Chondrocyte (in vitro differentiated cells): ENCODE measurements at regions not wholly inside any gene's neighbourhood (a gene's known extent, or its start where the extent isn't known, plus 50 kb on each side); places are given as distances from the start of the nearest gene placed in this dataset.

ENCODE experiments used
- DNase-seq: peaks from one replicate; pipeline ENCODE4 v3.0.0; 2021; ENCODE audit warnings: mixed read lengths, low spot score
- H3K27ac Mint-ChIP-seq: one replicate; pipeline ENCODE4 v1.8.0; 2021; ENCODE audit warnings: mild to moderate bottlenecking, moderate library complexity, mixed read lengths; ENCODE audit not compliant: unreplicated experiment
- H3K27me3 Mint-ChIP-seq: 2 replicates; pipeline ENCODE4 v1.8.0; 2021; ENCODE audit warnings: low read depth, mixed read lengths
- H3K36me3 Mint-ChIP-seq: 2 replicates; pipeline ENCODE4 v1.8.0; 2021; ENCODE audit warnings: low read depth, mixed read lengths
- H3K4me1 Mint-ChIP-seq: 2 replicates; pipeline ENCODE4 v1.8.0; 2021; ENCODE audit warnings: low read depth, mild to moderate bottlenecking, mixed read lengths
- H3K4me3 Mint-ChIP-seq: one replicate; pipeline ENCODE4 v1.8.0; 2021; ENCODE audit warnings: mild to moderate bottlenecking, moderate library complexity, mixed read lengths; ENCODE audit not compliant: unreplicated experiment
- H3K9me3 Mint-ChIP-seq: 2 replicates; pipeline ENCODE4 v1.8.0; 2021; ENCODE audit warnings: low read depth, mixed read lengths
- TF ChIP-seq, protein P1 (sequence below): fragments of 200-600 bp; sonication (generic); IDR thresholded peaks from 2 replicates; pipeline ENCODE4 v1.5.0; 2021; ENCODE audit warnings: antibody characterized with exemption, mild to moderate bottlenecking, moderate library complexity

DNA sequence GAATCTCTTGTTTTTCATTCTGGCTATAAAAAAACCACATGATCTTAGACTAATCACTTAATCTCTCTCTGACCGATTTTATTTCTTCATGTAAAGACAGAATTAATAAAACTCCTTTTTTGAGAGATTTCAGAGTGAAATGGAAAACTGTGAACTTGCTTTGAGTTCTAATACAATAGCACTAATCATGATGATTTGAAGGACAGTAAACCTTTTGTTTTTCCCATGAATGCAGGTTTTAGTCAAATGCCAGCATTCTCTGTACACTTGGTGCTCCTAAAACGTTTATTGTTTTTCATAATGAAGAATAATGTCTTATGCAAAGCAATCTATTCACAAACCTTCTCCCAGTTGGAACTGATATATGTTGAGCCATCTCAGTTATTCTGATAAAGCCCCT, 86.8 kb downstream of the SLC24A2 start:
- no peaks in the 10 kb centered on the region for H3K36me3 Mint-ChIP-seq
- H3K9me3 Mint-ChIP-seq, result no peaks in the 10 kb centered on the region
- DNase-seq, result no peak
- TF ChIP-seq, protein P1, sequence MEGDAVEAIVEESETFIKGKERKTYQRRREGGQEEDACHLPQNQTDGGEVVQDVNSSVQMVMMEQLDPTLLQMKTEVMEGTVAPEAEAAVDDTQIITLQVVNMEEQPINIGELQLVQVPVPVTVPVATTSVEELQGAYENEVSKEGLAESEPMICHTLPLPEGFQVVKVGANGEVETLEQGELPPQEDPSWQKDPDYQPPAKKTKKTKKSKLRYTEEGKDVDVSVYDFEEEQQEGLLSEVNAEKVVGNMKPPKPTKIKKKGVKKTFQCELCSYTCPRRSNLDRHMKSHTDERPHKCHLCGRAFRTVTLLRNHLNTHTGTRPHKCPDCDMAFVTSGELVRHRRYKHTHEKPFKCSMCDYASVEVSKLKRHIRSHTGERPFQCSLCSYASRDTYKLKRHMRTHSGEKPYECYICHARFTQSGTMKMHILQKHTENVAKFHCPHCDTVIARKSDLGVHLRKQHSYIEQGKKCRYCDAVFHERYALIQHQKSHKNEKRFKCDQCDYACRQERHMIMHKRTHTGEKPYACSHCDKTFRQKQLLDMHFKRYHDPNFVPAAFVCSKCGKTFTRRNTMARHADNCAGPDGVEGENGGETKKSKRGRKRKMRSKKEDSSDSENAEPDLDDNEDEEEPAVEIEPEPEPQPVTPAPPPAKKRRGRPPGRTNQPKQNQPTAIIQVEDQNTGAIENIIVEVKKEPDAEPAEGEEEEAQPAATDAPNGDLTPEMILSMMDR, result no peak
- no peak overlapping the region for H3K27ac Mint-ChIP-seq
- H3K4me1 Mint-ChIP-seq, result no peaks in the 10 kb centered on the region
- no peak overlapping the region for H3K4me3 Mint-ChIP-seq
- no peaks in the 10 kb centered on the region for H3K27me3 Mint-ChIP-seq

DNA sequence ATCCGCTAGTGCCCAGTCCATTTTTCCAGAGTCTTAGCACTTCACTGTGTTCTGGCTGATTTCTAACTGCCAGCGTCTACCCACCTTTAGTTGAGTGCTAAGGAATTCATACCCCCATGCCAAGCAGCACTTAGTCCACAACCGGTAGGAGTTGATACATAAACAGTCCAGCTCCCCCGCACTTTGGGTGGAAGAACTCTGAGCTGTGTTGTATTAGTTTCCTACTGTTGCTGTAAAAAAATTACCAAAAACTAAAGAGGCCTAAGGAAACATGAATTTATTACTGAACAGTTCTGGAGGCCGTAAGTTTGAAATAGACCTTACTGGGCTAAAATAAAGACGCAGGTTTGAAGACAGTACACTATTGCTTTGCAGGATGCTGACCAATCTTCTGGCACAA, 87.6 kb downstream of the SLC24A2 start:
- Mint-ChIP-seq H3K9me3 (no peaks in the 10 kb centered on the region), H3K27me3 (peaks cover under 1% of the 10 kb centered on the region), H3K36me3 (no peaks in the 10 kb centered on the region), H3K27ac (no peak overlapping the region), H3K4me1 (no peaks in the 10 kb centered on the region), H3K4me3 (no peak overlapping the region)
- TF ChIP-seq, protein P1, result no peak
- DNase-seq, result no peak

DNA sequence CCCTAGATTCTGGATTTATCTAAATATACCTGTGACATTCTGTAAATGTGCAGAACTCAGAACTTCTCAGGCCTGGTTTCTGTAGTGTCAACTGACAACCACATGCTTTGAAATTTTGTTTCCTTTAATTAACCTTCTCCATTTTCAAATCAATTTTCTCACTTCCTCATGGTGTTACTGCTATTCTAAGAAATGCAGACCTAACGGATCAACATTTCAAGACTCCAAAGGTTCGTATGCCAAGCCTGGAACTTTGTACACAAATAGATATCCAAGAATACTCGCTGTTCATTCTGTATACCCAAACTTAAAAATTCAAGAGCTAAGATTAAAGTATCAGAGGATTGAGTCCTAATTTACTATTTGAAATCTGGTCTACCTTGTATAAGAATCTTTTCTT, 88.1 kb downstream of the SLC24A2 start:
- H3K27ac Mint-ChIP-seq, result no peak overlapping the region
- H3K9me3 Mint-ChIP-seq, result no peaks in the 10 kb centered on the region
- H3K4me3 Mint-ChIP-seq, result no peak overlapping the region
- no peaks in the 10 kb centered on the region for H3K36me3 Mint-ChIP-seq
- H3K27me3 Mint-ChIP-seq, result peaks cover 2% of the 10 kb centered on the region
- TF ChIP-seq, protein P1, result no peak
- DNase-seq, result no peak
- no peaks in the 10 kb centered on the region for H3K4me1 Mint-ChIP-seq

DNA sequence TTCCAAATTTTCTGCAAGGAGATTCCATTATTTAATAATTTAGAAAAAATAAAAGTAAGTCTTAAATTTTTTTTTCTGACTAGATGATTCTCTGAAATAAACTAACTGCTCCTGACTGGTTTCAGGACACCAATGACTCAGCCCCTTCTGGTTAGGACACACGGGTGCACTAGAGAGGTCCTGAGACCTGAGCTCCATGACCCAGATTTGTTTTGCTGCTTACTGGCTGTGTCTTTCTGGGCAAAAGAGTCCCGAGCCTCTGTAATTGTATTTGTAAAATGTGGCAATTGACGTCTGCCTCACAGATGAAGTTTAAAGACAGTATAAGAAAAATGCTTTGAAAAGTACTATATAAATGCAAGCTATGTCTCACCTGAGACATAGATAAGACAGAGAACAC, 89.1 kb downstream of the SLC24A2 start:
- H3K4me1 Mint-ChIP-seq, result no peaks in the 10 kb centered on the region
- TF ChIP-seq, protein P1, result no peak
- H3K36me3 Mint-ChIP-seq, result no peaks in the 10 kb centered on the region
- H3K4me3 Mint-ChIP-seq, result no peak overlapping the region
- no peak overlapping the region for H3K27ac Mint-ChIP-seq
- DNase-seq, result no peak
- peaks cover 2% of the 10 kb centered on the region for H3K27me3 Mint-ChIP-seq
- no peaks in the 10 kb centered on the region for H3K9me3 Mint-ChIP-seq

DNA sequence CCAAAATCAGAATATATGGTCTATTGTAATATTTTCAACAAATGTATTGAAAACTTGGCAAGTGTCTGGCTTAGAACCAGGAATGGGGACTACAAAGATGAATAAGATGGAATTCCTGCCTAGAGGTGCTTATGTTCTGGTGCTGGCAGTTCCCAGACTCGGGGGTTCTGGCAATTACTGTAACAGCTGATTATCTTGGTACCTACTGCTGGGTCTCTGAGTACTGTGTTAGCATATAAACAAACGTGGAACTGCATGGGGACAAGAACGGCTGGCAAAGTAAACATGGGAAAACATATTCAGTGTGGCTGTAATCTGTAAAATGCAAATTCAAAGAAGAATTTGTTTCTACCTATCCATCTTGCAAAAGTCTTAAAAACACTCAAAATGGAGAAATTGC, 89.9 kb downstream of the SLC24A2 start:
- Mint-ChIP-seq H3K36me3 (no peaks in the 10 kb centered on the region), H3K27me3 (peaks cover 2% of the 10 kb centered on the region), H3K4me1 (no peaks in the 10 kb centered on the region), H3K9me3 (no peaks in the 10 kb centered on the region), H3K27ac (no peak overlapping the region), H3K4me3 (no peak overlapping the region)
- no peak for DNase-seq
- TF ChIP-seq, protein P1, result no peak
